PFSK-1 (cell line): ENCODE measurements at regions not wholly inside any gene's neighbourhood (a gene's known extent, or its start where the extent isn't known, plus 50 kb on each side); places are given as distances from the start of the nearest gene placed in this dataset.

ENCODE experiments used
- FOXP2 ChIP-seq: optimal IDR thresholded peaks from 2 replicates; pipeline ENCODE3; 2011; ENCODE audit warnings: borderline replicate concordance, control low read depth, inconsistent platforms; ENCODE audit not compliant: insufficient read depth; ENCODE audit errors: extremely low read length, extremely low read depth
- POLR2AphosphoS5 ChIP-seq: IDR thresholded peaks from 2 replicates; pipeline ENCODE4 v1.6.1; 2012; ENCODE audit warnings: low read depth, mild to moderate bottlenecking, control low read depth, low read length, moderate library complexity

DNA sequence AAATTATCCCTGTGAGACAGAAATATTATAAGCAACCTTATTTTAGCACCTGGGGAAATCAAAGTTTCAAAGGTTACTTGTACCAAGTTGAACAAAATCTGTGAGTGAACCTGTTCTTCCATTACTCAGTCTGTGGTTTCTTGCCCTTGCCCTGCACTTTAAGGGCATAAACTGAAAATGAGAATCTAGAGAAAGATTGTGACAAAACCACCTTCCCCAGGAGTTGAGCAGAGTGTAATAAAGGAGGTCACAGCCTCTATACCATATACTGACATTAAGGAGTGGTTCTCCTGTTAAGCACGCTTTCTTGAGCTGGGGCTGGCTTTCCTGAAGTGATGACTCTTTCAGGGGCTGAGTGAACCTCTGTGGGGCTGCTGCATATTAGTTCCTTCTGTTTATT, 143.4 kb downstream of the PDCD6IP start:
- TF ChIP-seq FOXP2 (no peak), POLR2AphosphoS5 (no peak)
